ENCODE measurements at regions not wholly inside any gene's neighbourhood (a gene's known extent, or its start where the extent isn't known, plus 50 kb on each side); places are given as distances from the start of the nearest gene placed in this dataset.
A peak's percentile ranks its signal among the peaks of the same experiment; 100 is the strongest.

- DNase-seq, result no peak
These were observed 1582.8 kb downstream of the AACS start for GRCh38 chr12:126648074-126648473.

GRCh38 chr12:126651133-126651532 is 1585.9 kb downstream of the AACS start:
- no peak for DNase-seq

GRCh38 chr12:126663304-126664094 is 1598.3 kb downstream of the AACS start:
- no peak for DNase-seq

GRCh38 chr12:126667339-126667738 is 1599.6 kb upstream of the TMEM132C start:
- peak; percentile 11 for DNase-seq

- DNase-seq, result peak; percentile 6
These were observed 1598.4 kb upstream of the TMEM132C start for GRCh38 chr12:126668538-126668937.

- no peak for DNase-seq
These were observed 1598.0 kb upstream of the TMEM132C start for GRCh38 chr12:126668961-126669360.

- no peak for DNase-seq
These were observed 1590.5 kb upstream of the TMEM132C start for GRCh38 chr12:126676434-126676833.

GRCh38 chr12:126681676-126682075 is 1585.3 kb upstream of the TMEM132C start:
- DNase-seq, result no peak

GRCh38 chr12:126684703-126685102 is 1582.3 kb upstream of the TMEM132C start:
- no peak for DNase-seq

- DNase-seq, result no peak
These were observed 1581.3 kb upstream of the TMEM132C start for GRCh38 chr12:126685636-126686035.

GRCh38 chr12:126688556-126688955 is 1578.4 kb upstream of the TMEM132C start:
- no peak for DNase-seq

GRCh38 chr12:126700096-126700495 is 1566.9 kb upstream of the TMEM132C start:
- DNase-seq, result no peak

- DNase-seq, result no peak
These were observed 1562.4 kb upstream of the TMEM132C start for GRCh38 chr12:126704609-126705008.

- no peak for DNase-seq
These were observed 1560.7 kb upstream of the TMEM132C start for GRCh38 chr12:126706300-126706699.

- no peak for DNase-seq
These were observed 1558.5 kb upstream of the TMEM132C start for GRCh38 chr12:126708492-126708896.

- DNase-seq, result no peak
These were observed 1548.6 kb upstream of the TMEM132C start for GRCh38 chr12:126718365-126718764.

GRCh38 chr12:126719912-126720705 is 1546.9 kb upstream of the TMEM132C start:
- DNase-seq, result no peak

GRCh38 chr12:126726481-126727217 is 1540.3 kb upstream of the TMEM132C start:
- DNase-seq, result no peak

GRCh38 chr12:126727218-126728075 is 1539.5 kb upstream of the TMEM132C start:
- DNase-seq, result no peak

- DNase-seq, result no peak
These were observed 1532.7 kb upstream of the TMEM132C start for GRCh38 chr12:126734296-126734695.

- DNase-seq, result no peak
These were observed 1532.3 kb upstream of the TMEM132C start for GRCh38 chr12:126734710-126735109.

- no peak for DNase-seq
These were observed 1525.3 kb upstream of the TMEM132C start for GRCh38 chr12:126741536-126742240.

All from GOT3 (cell line).